WTC11 (cell line): ENCODE measurements at regions not wholly inside any gene's neighbourhood (a gene's known extent, or its start where the extent isn't known, plus 50 kb on each side); places are given as distances from the start of the nearest gene placed in this dataset.

Experiments used
- ATAC-seq: fragments of 200-7000 bp; cut with Tn5 transposase; 2 replicates; pipeline ENCODE4 v1.10.0; 2021; ENCODE audit warnings: mild to moderate bottlenecking, moderate library complexity
- CTCF ChIA-PET: fragments of 300-600 bp; sonication (Branson Sonifier 250); formaldehyde crosslinking; loops from one replicate; lab custom pipeline; 2021; ENCODE audit warnings: antibody characterized with exemption; lab: Charles Lee
- POLR2A ChIA-PET: fragments of 350-600 bp; sonication (Branson Sonifier 250); formaldehyde crosslinking; loops from one replicate; lab custom pipeline; 2021; ENCODE audit warnings: antibody characterized with exemption; lab: Charles Lee
- DNase-seq: peaks from one replicate; pipeline ENCODE4 v3.0.0; 2021; ENCODE audit warnings: low spot score
- H3K27ac Mint-ChIP-seq: 2 replicates; pipeline ENCODE4 v1.8.0; 2021; ENCODE audit warnings: mixed read lengths
- H3K27me3 Mint-ChIP-seq: 2 replicates; pipeline ENCODE4 v1.8.0; 2021; ENCODE audit warnings: low read depth, mild to moderate bottlenecking, moderate library complexity, mixed read lengths
- H3K36me3 Mint-ChIP-seq: 2 replicates; pipeline ENCODE4 v1.8.0; 2021; ENCODE audit warnings: mixed read lengths
- H3K4me1 Mint-ChIP-seq: 2 replicates; pipeline ENCODE4 v1.8.0; 2022; ENCODE audit warnings: mixed read lengths
- H3K4me3 Mint-ChIP-seq: 2 replicates; pipeline ENCODE4 v1.8.0; 2021; ENCODE audit warnings: mild to moderate bottlenecking, moderate library complexity, mixed read lengths
- H3K9me3 Mint-ChIP-seq: 2 replicates; pipeline ENCODE4 v1.8.0; 2021; ENCODE audit warnings: mixed read lengths
- CREM ChIP-seq: sonication (generic); formaldehyde crosslinking; IDR thresholded peaks from 2 replicates; pipeline ENCODE4 v1.8.1; 2022; ENCODE audit warnings: mild to moderate bottlenecking, missing genetic modification reagents, moderate library complexity
- FOXK1 ChIP-seq: sonication (generic); formaldehyde crosslinking; IDR thresholded peaks from 2 replicates; pipeline ENCODE4 v1.8.0; 2022; ENCODE audit warnings: mild to moderate bottlenecking, moderate library complexity, missing genetic modification reagents
- GRHL2 ChIP-seq: fragments of 250-450 bp; sonication (Bioruptor Pico); IDR thresholded peaks from 2 replicates; pipeline ENCODE4 v1.8.0; 2022; ENCODE audit warnings: mild to moderate bottlenecking, moderate library complexity; ENCODE audit not compliant: insufficient replicate concordance, severe bottlenecking
- GTF2I ChIP-seq: fragments of 250-450 bp; sonication (Bioruptor Pico); conservative IDR thresholded peaks from 2 replicates; pipeline ENCODE4 v1.4.0; 2021; ENCODE audit warnings: mild to moderate bottlenecking
- MXD4 ChIP-seq: fragments of 250-450 bp; sonication (Bioruptor Pico); IDR thresholded peaks from 2 replicates; pipeline ENCODE4 v1.8.0; 2021; ENCODE audit warnings: mild to moderate bottlenecking, moderate library complexity, borderline replicate concordance
- MYBL2 ChIP-seq: sonication (generic); formaldehyde crosslinking; IDR thresholded peaks from 2 replicates; pipeline ENCODE4 v1.8.1; 2023; ENCODE audit warnings: mild to moderate bottlenecking, moderate library complexity, missing genetic modification reagents
- NFE2L1 ChIP-seq: sonication (generic); formaldehyde crosslinking; IDR thresholded peaks from 2 replicates; pipeline ENCODE4 v1.8.1; 2023; ENCODE audit warnings: missing genetic modification reagents
- NR1H2 ChIP-seq: sonication (generic); formaldehyde crosslinking; IDR thresholded peaks from 2 replicates; pipeline ENCODE4 v1.9.0; 2021; ENCODE audit warnings: mild to moderate bottlenecking, moderate library complexity, missing genetic modification reagents
- NR2C2 ChIP-seq: sonication (generic); formaldehyde crosslinking; IDR thresholded peaks from 2 replicates; pipeline ENCODE4 v1.8.0; 2022; ENCODE audit warnings: mild to moderate bottlenecking, missing genetic modification reagents
- RELA ChIP-seq: sonication (generic); formaldehyde crosslinking; IDR thresholded peaks from 2 replicates; pipeline ENCODE4 v1.8.1; 2022; ENCODE audit warnings: missing genetic modification reagents, mild to moderate bottlenecking, borderline replicate concordance
- SOX15 ChIP-seq: fragments of 250-450 bp; sonication (Bioruptor Pico); IDR thresholded peaks from 2 replicates; pipeline ENCODE4 v1.9.0; 2021; ENCODE audit warnings: mild to moderate bottlenecking
- TEAD1 ChIP-seq: sonication (generic); formaldehyde crosslinking; IDR thresholded peaks from 2 replicates; pipeline ENCODE4 v1.8.0; 2022; ENCODE audit warnings: mild to moderate bottlenecking, missing genetic modification reagents
- ZNF416 ChIP-seq: fragments of 250-450 bp; sonication (Bioruptor Pico); IDR thresholded peaks from 2 replicates; pipeline ENCODE4 v1.9.0; 2021; ENCODE audit warnings: mild to moderate bottlenecking, inconsistent platforms
- TF ChIP-seq, protein P1 (sequence below): sonication (generic); formaldehyde crosslinking; IDR thresholded peaks from 2 replicates; pipeline ENCODE4 v1.8.1; 2023; ENCODE audit warnings: mild to moderate bottlenecking, missing genetic modification reagents
- TF ChIP-seq, protein P2 (sequence below): sonication (generic); formaldehyde crosslinking; conservative IDR thresholded peaks from 2 replicates; pipeline ENCODE4 v1.8.1; 2023; ENCODE audit warnings: mild to moderate bottlenecking, low read depth, missing genetic modification reagents, moderate library complexity
- TF ChIP-seq, protein P3 (sequence below): sonication (generic); formaldehyde crosslinking; IDR thresholded peaks from 2 replicates; pipeline ENCODE4 v1.8.1; 2023; ENCODE audit warnings: mild to moderate bottlenecking, moderate library complexity, missing genetic modification reagents
- TF ChIP-seq, protein P4 (sequence below): fragments of 250-450 bp; sonication (Bioruptor Pico); IDR thresholded peaks from 2 replicates; pipeline ENCODE4 v1.8.0; 2021; ENCODE audit warnings: mild to moderate bottlenecking
- TF ChIP-seq, protein P5 (sequence below): sonication (generic); formaldehyde crosslinking; IDR thresholded peaks from 2 replicates; pipeline ENCODE4 v1.8.0; 2022; ENCODE audit warnings: missing genetic modification reagents
- TF ChIP-seq, protein P6 (sequence below): sonication (generic); formaldehyde crosslinking; IDR thresholded peaks from 2 replicates; pipeline ENCODE4 v1.8.0; 2022; ENCODE audit warnings: mild to moderate bottlenecking, missing genetic modification reagents
- TF ChIP-seq, protein P7 (sequence below): sonication (generic); formaldehyde crosslinking; IDR thresholded peaks from 2 replicates; pipeline ENCODE4 v1.8.1; 2023; ENCODE audit warnings: mild to moderate bottlenecking, missing genetic modification reagents, moderate library complexity

DNA sequence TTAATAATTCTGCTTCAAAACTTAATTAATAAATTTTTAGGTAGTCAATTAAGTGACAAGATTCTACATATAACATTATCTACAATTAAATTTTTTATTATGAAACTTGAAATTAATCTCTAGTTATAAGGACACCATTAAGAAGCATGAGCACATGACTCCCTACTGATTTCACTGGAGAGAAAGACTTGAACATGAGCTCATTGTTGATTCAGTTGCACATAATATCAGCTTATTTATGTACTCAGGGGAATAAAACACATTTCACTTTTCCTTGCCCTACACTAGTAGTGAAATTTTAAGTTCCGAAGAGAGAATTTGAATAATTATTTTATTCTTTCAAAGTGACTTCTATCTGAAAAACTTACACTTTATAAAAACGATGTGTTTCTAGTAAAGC lies 370.2 kb upstream of the EPHA7 start:
- ATAC-seq (no peak), DNase-seq (no peak)
- Mint-ChIP-seq H3K4me1 (peaks cover 52% of the 10 kb centered on the region), H3K36me3 (no peaks in the 10 kb centered on the region), H3K9me3 (no peaks in the 10 kb centered on the region), H3K27me3 (no peaks in the 10 kb centered on the region), H3K27ac (no peak overlapping the region), H3K4me3 (no peak overlapping the region)
- ChIA-PET CTCF (interaction anchor here (0.8 kb wide), 1 partner anchor 12 kb away, joined by 3 read pairs; no protein-coding TSS in a partner anchor), POLR2A (no interaction called here)
- TF ChIP-seq, protein P1, sequence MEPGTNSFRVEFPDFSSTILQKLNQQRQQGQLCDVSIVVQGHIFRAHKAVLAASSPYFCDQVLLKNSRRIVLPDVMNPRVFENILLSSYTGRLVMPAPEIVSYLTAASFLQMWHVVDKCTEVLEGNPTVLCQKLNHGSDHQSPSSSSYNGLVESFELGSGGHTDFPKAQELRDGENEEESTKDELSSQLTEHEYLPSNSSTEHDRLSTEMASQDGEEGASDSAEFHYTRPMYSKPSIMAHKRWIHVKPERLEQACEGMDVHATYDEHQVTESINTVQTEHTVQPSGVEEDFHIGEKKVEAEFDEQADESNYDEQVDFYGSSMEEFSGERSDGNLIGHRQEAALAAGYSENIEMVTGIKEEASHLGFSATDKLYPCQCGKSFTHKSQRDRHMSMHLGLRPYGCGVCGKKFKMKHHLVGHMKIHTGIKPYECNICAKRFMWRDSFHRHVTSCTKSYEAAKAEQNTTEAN = no peak
- TF ChIP-seq, protein P2, sequence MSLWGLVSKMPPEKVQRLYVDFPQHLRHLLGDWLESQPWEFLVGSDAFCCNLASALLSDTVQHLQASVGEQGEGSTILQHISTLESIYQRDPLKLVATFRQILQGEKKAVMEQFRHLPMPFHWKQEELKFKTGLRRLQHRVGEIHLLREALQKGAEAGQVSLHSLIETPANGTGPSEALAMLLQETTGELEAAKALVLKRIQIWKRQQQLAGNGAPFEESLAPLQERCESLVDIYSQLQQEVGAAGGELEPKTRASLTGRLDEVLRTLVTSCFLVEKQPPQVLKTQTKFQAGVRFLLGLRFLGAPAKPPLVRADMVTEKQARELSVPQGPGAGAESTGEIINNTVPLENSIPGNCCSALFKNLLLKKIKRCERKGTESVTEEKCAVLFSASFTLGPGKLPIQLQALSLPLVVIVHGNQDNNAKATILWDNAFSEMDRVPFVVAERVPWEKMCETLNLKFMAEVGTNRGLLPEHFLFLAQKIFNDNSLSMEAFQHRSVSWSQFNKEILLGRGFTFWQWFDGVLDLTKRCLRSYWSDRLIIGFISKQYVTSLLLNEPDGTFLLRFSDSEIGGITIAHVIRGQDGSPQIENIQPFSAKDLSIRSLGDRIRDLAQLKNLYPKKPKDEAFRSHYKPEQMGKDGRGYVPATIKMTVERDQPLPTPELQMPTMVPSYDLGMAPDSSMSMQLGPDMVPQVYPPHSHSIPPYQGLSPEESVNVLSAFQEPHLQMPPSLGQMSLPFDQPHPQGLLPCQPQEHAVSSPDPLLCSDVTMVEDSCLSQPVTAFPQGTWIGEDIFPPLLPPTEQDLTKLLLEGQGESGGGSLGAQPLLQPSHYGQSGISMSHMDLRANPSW = no peak
- TF ChIP-seq NR1H2 (CRISPR knock-in tag) = no peak
- no peak for TF ChIP-seq CREM (CRISPR knock-in tag)
- TF ChIP-seq, protein P3, sequence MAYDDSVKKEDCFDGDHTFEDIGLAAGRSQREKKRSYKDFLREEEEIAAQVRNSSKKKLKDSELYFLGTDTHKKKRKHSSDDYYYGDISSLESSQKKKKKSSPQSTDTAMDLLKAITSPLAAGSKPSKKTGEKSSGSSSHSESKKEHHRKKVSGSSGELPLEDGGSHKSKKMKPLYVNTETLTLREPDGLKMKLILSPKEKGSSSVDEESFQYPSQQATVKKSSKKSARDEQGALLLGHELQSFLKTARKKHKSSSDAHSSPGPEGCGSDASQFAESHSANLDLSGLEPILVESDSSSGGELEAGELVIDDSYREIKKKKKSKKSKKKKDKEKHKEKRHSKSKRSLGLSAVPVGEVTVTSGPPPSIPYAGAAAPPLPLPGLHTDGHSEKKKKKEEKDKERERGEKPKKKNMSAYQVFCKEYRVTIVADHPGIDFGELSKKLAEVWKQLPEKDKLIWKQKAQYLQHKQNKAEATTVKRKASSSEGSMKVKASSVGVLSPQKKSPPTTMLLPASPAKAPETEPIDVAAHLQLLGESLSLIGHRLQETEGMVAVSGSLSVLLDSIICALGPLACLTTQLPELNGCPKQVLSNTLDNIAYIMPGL (CRISPR knock-in tag) = no peak
- TF ChIP-seq, protein P4, sequence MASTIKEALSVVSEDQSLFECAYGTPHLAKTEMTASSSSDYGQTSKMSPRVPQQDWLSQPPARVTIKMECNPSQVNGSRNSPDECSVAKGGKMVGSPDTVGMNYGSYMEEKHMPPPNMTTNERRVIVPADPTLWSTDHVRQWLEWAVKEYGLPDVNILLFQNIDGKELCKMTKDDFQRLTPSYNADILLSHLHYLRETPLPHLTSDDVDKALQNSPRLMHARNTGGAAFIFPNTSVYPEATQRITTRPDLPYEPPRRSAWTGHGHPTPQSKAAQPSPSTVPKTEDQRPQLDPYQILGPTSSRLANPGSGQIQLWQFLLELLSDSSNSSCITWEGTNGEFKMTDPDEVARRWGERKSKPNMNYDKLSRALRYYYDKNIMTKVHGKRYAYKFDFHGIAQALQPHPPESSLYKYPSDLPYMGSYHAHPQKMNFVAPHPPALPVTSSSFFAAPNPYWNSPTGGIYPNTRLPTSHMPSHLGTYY = no peak
- no peak for TF ChIP-seq FOXK1
- no peak for TF ChIP-seq GTF2I
- no peak for TF ChIP-seq NR2C2
- TF ChIP-seq, protein P5, sequence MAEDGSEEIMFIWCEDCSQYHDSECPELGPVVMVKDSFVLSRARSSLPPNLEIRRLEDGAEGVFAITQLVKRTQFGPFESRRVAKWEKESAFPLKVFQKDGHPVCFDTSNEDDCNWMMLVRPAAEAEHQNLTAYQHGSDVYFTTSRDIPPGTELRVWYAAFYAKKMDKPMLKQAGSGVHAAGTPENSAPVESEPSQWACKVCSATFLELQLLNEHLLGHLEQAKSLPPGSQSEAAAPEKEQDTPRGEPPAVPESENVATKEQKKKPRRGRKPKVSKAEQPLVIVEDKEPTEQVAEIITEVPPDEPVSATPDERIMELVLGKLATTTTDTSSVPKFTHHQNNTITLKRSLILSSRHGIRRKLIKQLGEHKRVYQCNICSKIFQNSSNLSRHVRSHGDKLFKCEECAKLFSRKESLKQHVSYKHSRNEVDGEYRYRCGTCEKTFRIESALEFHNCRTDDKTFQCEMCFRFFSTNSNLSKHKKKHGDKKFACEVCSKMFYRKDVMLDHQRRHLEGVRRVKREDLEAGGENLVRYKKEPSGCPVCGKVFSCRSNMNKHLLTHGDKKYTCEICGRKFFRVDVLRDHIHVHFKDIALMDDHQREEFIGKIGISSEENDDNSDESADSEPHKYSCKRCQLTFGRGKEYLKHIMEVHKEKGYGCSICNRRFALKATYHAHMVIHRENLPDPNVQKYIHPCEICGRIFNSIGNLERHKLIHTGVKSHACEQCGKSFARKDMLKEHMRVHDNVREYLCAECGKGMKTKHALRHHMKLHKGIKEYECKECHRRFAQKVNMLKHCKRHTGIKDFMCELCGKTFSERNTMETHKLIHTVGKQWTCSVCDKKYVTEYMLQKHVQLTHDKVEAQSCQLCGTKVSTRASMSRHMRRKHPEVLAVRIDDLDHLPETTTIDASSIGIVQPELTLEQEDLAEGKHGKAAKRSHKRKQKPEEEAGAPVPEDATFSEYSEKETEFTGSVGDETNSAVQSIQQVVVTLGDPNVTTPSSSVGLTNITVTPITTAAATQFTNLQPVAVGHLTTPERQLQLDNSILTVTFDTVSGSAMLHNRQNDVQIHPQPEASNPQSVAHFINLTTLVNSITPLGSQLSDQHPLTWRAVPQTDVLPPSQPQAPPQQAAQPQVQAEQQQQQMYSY (CRISPR knock-in tag) = no peak
- TF ChIP-seq MYBL2 (CRISPR knock-in tag) = no peak
- no peak for TF ChIP-seq ZNF416 (CRISPR knock-in tag)
- no peak for TF ChIP-seq MXD4 (CRISPR knock-in tag)

DNA sequence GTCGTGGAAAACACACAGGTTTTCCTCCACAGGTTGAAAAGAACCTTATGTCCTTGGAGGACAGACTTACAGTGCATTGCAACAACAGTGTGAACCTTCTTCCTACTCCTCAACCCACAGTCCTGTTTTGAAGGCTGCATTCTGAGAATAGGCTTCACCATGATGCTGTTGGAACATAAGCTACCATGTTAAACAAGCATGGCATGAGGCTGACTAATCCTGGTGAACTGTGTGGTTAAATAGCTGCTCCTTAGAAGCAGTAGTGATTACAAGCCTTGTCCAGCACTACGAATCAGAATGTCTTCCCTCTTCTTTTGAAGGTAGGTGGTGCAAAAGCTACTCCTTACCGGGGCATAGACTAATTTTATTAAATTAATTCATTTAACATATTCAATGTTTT lies 368.5 kb upstream of the EPHA7 start:
- Mint-ChIP-seq H3K27me3 (no peaks in the 10 kb centered on the region), H3K4me1 (peaks cover 66% of the 10 kb centered on the region), H3K36me3 (no peaks in the 10 kb centered on the region), H3K4me3 (peak overlapping the region; percentile 29; the same call in 1 of the 2 replicates), H3K9me3 (no peaks in the 10 kb centered on the region), H3K27ac (peak overlapping the region; percentile 97)
- ATAC-seq = no peak; the same call in 1 of the 2 replicates
- ChIA-PET POLR2A (no interaction called here), CTCF (interaction anchor here (1.0 to 1.1 kb wide), 2 partner anchors 8 to 14 kb away, joined by 3 to 4 read pairs; no protein-coding TSS in a partner anchor)
- DNase-seq = no peak
- no peak for TF ChIP-seq NFE2L1 (CRISPR knock-in tag)
- no peak for TF ChIP-seq MXD4 (CRISPR knock-in tag)
- TF ChIP-seq, protein P6, sequence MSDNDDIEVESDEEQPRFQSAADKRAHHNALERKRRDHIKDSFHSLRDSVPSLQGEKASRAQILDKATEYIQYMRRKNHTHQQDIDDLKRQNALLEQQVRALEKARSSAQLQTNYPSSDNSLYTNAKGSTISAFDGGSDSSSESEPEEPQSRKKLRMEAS (CRISPR knock-in tag) = no peak
- no peak for TF ChIP-seq RELA (CRISPR knock-in tag)
- TF ChIP-seq, protein P1 = no peak
- no peak for TF ChIP-seq TEAD1 (CRISPR knock-in tag)
- no peak for TF ChIP-seq GRHL2 (CRISPR knock-in tag)
- TF ChIP-seq, protein P7, sequence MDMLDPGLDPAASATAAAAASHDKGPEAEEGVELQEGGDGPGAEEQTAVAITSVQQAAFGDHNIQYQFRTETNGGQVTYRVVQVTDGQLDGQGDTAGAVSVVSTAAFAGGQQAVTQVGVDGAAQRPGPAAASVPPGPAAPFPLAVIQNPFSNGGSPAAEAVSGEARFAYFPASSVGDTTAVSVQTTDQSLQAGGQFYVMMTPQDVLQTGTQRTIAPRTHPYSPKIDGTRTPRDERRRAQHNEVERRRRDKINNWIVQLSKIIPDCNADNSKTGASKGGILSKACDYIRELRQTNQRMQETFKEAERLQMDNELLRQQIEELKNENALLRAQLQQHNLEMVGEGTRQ (CRISPR knock-in tag) = no peak
- TF ChIP-seq SOX15 (CRISPR knock-in tag) = no peak
- TF ChIP-seq NR1H2 (CRISPR knock-in tag) = no peak
